Activated CD4-positive, alpha-beta T cell treated with anti-CD3 and anti-CD28 coated beads, Interleukin-2, amount 50 U/mL, for 16 hours (primary cell): ENCODE measurements at regions not wholly inside any gene's neighbourhood (a gene's known extent, or its start where the extent isn't known, plus 50 kb on each side); places are given as distances from the start of the nearest gene placed in this dataset.

Source experiments
- DNase-seq: peaks from one replicate; pipeline ENCODE4 v3.0.0-alpha.2; 2020

DNA sequence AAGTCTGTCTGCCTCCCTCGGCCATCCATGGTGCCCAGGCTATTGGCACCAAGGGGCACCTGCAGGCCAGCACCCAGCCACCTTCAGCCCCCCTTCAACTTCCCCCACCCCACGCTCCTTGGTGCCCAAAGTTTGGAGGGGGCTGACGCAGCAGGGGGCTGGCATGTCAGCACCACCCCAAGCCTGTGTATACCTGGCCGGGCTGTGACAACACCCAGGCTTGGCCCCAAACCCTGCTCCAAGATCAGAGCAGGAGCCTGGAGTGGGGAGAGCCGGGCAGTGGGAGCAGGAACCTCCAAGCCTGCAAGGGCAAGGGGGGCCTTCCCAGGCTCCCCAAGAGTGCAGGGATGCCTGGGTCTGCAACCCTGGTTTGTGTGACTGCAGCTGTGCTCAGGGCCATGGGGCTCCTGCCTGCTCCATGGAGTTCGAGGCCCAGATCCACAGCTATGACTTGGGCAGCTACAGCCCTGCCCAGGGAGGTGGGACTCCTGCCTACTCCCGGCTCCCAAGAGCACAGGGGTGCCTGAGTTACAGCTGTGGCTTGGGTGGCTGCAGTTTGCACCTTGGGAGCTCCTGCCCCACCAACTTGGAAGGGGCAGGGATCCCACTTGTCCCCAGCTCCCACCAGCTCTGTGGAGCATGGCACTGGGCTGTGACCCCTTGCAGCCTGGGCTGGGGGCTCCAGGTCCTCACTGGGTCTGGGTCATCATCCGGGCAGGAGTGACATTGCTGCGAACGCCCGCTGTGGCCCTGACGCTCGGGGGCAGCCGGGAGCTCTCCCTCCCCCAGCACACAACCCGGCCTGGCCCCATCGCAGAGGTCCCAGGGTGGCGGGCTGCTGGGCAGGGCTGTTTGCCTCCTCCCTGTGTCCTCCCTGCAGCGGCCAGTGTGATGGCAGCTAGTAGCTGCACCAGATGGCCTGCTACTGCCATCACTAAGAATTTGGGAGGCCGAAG, 175.5 kb upstream of the SDK2 start:
- no peak for DNase-seq

DNA sequence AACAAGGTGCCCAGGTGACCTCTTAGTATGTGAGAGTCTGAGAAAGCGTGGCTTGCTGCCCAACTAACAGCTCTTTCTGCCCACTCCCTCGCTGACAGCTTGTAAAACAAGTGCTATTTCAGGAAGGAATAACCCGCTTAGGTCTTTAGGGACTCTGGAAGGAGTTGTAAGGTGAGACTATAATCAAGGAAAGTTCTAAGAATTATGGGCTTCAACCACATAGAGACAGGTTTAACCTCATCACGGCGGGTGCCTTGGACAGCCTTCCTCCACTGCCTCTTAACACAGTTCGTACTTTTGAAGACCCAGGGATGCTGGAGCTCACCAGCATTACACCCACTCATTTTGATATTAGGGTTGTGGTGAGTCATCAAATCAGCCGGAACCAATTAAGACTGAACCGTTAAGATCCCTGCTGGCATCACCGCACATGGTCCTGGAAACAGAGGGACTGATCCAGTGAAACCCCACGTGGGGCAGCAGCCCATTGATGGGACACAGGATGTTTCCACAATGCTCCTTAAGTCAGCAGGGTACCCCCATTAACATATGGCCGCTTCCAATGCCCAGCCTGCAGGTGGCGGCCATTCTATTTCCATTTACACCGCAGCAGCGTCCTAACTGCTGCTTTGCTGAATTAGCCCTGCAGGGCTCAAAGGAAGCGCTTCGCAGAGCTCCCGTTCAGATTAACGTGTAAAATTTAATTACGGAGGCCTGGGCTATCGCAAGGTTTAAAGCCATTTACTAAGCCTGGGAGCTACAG, 176.6 kb upstream of the SDK2 start:
- no peak for DNase-seq

DNA sequence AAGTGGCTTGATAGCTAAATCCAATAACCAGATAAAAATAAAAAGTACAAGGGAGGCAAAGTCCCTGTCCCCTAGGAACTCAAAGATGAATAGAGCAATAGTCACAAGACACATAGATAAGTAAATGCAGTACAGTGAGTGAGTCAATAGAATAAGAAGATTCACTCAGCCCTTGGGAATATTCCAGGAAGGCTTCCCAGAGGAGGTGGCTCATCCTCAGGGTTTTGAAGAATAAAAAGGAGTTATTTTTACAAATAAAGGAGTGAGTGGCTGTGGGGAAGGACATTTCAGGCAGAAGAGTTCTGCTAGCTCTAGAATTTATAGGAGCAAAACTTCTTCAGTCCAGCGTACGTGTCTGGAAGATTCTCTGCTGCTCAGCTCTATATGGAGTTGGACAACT, 177.4 kb upstream of the SDK2 start:
- DNase-seq = no peak

DNA sequence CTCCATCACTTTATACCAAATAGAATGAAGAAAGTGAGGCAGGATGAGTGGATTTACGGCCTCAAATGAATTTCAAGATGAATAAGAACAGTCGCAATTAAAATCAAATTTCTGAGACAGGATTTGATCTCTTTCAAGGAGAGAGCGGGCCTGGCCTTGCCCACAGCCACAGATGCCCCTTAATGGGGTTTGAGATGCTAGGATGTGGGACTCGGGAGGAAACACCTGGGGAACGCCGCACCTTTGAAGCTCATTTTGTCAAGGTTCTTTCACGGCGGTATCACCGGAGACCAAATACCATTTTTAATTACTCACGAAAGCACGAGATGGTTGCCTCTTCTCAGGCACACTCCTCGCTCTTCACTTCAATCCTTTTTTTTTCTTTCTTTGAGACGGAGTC, 178.1 kb upstream of the SDK2 start:
- DNase-seq = no peak

DNA sequence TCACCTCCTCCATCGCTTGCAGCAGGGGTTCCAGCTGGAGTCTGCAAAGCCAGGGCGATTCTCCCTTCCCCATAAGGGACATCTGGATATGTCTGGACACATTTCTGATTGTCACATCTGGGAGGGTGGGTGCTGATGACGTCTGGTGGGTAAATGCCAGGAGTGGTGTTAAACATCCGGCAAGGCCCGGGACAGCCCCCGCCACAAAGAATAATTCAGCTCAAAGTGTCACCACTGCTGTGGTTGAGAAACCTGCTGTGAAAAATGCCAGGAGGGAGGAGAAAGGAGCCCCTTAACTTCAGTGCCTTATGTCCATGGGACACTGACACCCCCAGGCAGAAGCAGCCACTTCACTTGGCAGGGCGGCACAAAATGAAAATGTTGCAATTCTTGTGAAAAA, 179.4 kb upstream of the SDK2 start:
- DNase-seq = no peak

DNA sequence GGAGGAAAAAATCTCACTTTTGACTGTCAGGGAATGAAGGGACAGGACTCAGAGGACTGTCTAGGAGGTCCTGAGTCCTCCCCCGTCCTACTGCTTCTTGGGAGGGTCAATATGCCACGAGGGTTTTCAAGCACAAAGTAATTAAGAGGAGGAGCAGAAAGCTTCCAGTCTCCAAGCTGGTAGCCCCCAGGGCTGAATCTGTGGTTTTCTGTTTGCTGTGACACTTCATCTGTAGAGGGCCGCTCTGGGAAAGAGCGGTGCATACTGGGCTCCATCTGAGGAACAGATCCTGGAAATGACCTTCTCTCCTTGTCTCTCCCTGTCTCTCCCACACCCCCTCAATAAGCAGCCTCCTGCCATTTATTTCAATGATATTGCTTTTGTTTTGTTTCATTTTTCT, 180.1 kb upstream of the SDK2 start:
- no peak for DNase-seq

DNA sequence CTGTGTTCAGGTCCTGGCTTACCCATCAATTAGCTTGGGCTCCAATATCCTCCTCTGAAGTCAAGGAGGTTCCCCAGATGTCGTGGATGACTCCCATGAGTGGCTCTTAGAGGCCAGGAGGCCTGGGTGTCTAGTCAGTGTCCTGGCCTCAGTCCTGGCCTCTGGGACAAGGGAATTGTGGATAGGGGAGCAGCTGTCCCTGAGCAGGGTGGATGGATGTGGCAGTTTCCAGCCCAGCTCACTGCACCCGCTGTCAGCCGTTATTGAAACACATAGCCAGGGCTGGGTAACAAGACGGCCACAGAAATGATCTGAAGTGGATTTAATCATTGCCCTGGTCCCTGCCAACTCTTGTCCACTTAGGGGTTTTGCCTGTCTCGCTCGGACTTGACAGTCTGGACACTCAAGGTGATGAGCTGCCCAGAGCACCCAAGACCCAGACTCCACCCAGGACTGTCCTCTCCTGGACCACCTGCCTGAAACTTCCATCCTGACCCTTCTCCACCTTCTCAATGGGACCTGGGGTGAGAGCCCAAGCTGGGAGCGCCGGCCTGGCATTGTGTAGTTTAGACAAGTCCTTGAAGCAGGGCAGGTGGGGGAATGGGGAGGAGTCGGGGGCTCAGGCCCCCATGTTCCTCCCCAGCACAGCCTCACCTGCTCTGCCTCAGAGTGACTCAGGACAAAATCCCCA, 182.1 kb upstream of the SDK2 start:
- DNase-seq = no peak

DNA sequence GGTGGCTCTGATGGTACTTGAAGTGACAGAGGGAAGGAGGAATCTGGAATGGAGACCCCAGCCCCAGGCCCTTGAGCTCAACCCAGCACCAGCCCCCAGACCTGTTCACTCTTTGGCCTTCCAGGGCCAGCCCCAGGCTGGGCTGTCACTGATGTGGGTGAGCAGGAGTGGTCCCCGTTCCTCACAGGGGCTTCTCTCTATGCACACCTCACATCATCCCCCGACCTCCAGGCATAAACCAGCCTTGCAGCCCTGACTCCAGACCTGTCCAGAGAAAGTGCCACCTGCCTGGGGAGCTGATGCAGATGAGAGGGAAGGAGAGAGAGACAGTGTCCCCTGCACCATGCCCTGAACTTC, 182.6 kb upstream of the SDK2 start:
- DNase-seq = no peak

DNA sequence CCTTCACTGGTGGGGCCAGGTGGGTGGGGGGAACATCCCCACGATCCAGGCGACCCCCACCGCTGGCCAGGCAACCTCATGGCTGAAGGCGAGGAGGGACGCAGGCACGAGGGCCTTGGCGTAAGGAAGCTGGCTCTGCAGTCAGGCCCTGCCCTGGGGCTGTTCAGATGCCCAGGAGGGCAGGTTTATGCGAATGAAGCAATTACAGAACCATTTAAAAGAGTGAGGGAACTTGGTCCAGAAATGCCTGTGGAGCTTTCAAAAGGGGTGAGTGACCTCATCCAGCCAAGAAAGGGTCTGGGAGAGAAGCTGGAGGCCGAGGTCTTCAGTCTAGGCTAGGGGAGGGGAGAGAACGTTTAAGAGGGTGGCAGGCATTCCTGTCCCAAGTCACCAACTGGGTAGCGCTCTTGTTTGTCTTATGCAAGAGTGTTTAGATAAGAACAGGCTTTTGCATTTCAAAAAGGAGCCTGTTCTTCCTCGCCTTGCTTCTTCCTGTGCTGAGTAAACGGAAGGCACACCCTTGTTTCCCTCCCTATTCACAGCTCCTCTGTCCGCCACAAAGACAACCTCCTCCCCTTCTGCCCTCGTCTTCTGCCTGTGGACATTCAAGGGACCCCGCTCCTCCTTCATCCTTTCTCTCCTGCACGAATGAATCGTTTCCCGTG, 183.5 kb upstream of the SDK2 start:
- no peak for DNase-seq

DNA sequence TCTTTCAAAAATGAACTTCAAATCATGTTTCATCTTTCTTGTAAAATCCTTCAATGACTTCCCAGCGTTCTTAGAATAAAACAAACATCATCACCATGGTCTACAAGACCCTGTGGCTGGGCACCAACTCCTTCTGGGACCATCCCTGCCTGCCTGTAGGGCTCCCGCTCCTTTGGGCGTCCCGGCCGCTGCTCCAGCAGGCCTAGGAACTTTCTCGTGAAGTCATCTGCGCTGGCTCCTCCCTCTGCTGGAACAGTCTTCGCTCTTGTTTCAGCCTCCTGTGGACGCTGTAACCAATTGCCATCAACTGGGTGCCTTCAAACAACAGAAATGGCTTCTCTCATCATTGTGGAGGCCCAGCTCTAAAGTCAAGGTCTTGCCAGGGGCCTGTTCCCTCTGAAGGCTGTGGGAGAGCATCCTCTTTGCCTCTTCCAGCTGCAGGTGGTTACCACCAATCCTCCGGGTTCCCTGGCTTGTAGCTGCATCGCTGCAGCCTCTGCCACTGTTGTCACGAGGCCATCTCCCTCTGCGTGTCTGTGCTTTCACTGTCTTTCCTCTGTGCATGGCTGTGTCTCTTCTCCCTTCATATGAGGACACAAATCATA, 185.5 kb upstream of the SDK2 start:
- DNase-seq = no peak

DNA sequence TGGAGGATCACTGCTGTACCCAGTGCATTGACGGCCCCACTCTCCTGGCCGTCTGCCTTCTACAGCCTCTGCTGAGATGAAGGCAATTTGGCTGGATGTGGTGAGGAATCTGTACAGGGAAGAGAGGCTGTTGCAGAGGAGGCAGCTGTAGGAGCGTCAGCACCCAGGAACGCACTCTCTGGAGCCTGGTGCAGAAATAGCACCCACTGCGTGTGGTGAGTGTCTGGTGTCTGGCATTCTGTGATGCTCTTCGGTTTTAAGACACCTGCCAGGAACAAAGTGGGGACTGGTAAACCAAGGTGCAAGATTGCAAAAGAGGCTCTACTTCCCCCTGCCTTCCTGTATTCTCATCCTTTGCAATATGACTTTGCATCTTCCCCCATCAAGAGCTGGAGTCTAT, 187.5 kb upstream of the SDK2 start:
- no peak for DNase-seq

DNA sequence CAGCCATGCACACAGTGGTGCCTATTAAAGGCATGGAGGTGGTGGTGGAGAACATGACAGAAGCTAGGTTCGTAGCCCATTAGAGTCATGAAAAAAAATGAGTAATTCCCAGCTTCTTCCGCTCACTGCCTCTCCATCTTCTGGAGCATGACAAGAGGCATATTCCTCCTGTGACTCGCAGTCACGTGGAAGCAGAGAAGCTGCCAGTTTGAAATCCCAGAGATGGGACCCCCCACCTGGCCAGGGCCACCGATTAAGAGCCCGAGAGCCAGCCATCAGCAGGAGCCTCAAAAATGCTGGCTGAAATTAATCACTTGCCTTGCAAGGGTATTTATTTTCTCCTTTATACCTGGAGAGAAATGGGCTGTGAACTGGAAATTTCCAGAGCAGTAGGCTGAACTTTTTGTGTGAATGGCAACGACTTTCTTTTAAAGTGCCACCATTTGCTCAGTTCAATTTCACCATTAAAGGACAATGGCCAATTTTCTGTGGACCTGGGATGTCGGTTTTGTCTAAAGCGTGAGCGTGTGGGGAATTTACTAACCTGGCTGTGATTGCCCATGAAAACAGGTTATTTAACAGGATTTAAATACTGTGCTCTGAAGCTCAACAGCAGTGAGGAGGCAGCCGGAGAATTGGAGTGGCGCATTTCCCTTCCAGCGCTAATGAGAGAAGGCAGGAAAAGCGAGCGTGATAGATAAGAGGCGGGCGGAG, 189.7 kb upstream of the SDK2 start:
- no peak for DNase-seq

DNA sequence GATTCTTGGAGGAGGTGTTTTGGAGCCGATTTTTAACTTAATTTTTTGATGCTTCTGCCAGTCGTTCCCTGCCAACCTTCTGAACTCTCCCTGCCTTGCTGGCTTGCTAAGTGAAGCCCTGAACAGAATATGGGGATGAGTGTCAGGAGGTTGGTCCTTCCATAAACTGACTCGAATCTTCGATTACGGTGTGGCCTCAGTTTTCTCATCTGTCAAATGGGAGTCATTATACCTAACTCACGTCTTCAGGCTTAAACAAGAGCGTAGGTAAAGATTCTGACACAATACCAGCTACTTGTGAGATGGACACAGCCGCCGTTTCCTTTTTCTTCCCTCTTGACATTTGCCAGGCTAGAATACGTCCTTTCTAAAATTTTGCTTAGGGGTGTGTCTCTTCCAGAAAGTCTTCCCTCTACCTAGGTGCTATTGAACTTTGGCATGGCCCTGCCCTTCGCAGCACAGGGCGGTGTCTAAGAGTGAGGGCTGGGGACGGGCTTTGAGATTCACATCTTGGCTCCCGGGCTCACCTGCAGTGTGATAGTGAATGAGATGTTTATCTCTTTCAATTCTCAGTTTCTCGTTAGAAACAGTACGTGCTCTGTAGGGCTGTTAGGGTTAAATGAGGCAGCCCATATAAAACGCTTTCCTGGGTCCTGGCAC, 190.6 kb upstream of the SDK2 start:
- no peak for DNase-seq

DNA sequence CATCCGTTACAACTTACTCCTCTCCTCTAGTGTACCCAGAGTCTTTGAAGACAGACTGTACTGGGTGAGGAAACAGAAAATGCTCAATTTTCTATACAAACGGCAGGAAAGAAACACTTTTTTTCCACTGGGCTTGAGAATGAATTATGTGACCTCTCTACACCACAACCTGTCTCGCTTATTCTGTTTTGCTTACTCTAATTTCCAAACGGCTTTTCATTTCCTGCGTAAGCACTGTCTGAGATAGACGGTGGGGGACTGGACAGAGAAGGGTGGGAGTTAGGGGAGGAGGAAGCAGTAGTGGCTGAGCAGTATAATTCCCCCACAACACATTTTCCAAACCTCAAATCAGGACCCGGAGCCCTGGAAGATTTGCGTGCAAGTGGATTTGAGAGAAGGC, 191.4 kb upstream of the SDK2 start:
- no peak for DNase-seq

DNA sequence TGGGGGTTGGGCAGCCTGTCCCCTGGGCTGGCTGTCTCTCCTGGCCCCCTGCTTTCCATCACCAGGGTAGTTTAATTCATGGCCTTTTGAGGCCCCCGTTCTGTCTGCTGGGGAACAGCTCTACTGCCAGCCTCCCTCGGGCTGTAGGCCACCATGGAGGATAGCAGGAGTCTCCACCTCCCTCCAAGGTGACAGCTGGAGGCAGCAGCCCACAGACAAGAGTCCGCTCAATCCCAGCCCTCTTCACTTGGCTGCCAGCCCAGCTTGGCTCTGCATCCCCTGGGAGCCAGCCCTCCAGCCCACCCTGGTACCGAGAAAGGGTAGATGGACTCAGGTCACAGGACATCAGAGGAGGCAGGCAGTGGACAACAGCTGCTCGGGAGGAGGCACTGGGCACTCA, 194.6 kb upstream of the SDK2 start:
- DNase-seq = no peak

DNA sequence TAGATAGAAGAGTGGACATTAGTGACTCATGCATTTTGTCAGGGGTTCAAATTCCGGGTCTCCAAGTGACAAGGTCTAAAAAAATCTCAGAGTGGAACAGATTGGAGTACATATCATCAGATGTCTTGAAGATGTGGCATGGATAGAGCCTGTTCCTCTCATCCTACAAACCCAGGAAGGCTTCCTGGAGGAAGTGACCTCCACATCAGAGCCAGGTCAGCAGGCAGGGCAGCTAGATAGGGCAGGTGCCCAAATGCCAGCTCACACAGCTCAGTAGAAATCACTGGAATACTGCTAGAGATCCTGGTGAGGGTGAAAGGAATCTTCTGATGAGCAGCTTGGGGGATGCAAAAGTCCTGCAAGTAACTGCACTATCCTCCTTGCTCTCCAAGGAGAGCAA, 196.6 kb upstream of the SDK2 start:
- DNase-seq = no peak

DNA sequence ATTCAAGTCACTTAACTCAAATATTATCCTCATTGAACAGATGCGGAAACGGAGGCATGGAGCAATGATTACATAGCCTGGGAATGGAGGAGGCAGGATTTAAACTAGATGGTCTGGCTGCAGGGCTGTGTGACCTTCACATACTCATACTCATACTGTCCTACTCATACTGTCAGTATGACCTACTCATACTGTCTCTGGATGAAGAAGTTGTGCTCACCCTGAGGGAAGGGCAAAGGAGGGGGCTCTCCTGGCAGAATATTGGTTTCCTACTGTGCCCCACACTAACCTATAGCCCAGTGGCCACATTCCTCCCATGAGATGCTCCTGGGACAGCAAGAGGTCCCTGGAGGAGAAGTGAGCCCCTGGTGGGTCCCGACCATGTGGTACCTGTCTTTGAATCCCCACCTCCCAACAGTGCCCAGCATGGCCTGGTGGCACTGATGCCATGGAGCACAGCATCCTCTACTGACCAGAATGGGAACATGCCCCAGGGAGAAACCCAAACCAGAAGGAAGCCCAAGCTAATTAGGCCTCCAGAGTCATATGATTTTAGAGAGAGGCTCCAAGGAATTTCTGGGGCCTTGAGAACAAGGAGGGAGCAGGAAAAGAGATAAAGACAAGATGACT, 197.3 kb upstream of the SDK2 start:
- DNase-seq = no peak

DNA sequence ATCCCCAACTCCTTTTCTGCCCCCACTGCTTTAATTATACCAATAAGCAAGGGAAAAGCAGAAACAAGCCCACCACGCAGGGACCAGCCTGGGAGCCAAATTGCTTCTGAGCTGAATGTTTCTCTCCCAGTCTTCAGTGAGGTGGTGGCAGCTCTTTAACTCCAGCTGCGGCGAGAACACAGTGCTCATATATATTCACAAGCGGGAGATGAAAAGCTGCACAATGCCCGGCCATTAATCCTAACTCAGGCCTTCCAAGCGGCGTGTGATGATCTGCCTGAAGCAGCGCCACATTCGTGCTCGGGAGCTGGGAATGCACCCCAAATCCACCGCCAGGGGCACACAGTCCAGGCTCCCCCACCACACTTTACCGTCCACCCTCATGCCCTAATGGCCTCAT, 203.7 kb upstream of the SDK2 start:
- no peak for DNase-seq

DNA sequence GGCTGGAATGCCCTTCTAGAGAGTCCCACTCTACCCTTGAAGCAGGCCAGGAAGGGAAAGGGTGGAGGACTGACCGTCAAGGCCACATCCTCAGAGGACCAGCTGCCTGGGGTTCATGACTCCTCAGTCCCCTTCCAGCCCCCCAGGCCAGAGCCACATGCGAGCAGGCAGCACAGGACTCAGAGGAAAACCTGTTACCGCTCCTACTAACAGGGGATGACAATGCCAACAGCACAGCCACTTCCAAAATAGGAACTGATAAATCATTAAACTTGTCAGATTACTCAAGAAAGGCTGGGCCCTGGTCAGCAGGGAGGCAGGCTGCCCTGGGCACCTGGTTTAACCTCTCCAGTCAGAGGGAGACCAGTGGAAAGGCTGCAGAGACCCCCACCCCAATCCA, 206.2 kb upstream of the SDK2 start:
- no peak for DNase-seq

DNA sequence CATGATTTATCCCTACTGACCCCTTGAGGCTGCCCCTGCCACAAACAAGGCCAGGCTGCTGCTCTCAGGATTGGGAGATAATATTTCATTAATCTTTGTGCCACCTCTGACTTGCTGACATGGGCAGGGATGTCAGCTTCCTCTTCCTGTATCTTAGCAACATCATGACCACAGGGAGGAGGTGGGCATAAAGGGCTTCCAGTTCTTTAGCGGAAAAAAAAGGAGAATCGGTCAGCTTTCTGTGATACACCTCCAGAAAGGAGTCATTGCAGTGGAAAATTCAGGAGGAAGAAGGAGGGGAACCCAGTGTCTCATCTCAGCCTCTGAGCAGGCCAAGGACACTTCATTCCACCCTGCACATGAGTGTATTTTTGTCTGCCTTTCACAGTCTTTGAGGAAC, 206.8 kb upstream of the SDK2 start:
- no peak for DNase-seq

DNA sequence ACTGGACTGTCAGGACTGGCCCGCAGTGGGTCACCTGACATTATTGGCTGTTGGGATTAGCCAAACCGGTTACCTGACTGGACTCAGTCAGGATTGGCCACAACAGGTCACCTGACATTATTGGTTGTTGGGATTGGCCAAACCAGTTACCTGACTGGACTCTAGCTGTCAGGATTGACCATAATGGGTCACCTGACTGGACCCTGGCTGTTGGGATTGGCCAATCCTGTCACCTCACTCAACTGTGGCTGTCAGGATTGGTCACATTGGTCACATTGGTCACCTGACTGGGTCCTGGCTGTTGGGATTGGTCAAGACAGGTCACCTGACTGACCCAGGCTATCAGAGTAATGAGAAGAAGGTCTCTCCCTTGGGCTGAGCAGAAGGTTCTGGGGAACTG, 207.7 kb upstream of the SDK2 start:
- DNase-seq = no peak
